Neural progenitor cell (in vitro differentiated cells): ENCODE measurements at regions not wholly inside any gene's neighbourhood (a gene's known extent, or its start where the extent isn't known, plus 50 kb on each side); places are given as distances from the start of the nearest gene placed in this dataset.

Experiments used
- DNase-seq: peaks from one replicate; pipeline ENCODE4 v3.0.0-alpha.2; 2016; ENCODE audit warnings: low spot score
- H2AFZ ChIP-seq: fragments of 200-600 bp; sonication (generic); replicated peaks from 2 replicates; pipeline ENCODE4 v1.6.1; 2016; ENCODE audit warnings: antibody characterized with exemption
- H3F3A ChIP-seq: fragments of 200-600 bp; sonication (generic); 2 replicates; pipeline ENCODE4 v1.6.1; 2016; ENCODE audit warnings: antibody characterized with exemption, low read depth
- H3K27ac ChIP-seq: fragments of 200-600 bp; sonication (generic); 2 replicates; pipeline ENCODE4 v1.5.1; 2016; ENCODE audit warnings: mild to moderate bottlenecking
- H3K27me3 ChIP-seq: fragments of 200-600 bp; sonication (generic); 2 replicates; pipeline ENCODE4 v1.6.1; 2016; ENCODE audit warnings: mild to moderate bottlenecking, moderate library complexity
- H3K36me3 ChIP-seq: fragments of 200-600 bp; sonication (generic); 2 replicates; pipeline ENCODE4 v1.5.1; 2016
- H3K4me1 ChIP-seq: fragments of 200-600 bp; sonication (generic); 2 replicates; pipeline ENCODE4 v1.6.1; 2016; ENCODE audit warnings: mixed run types
- H3K4me2 ChIP-seq: fragments of 200-600 bp; sonication (generic); 2 replicates; pipeline ENCODE4 v1.6.1; 2016
- H3K4me3 ChIP-seq: fragments of 200-600 bp; sonication (generic); 2 replicates; pipeline ENCODE4 v1.5.1; 2016
- H3K79me2 ChIP-seq: fragments of 200-600 bp; sonication (generic); 2 replicates; pipeline ENCODE4 v1.6.1; 2016; ENCODE audit warnings: low read depth
- H3K9ac ChIP-seq: fragments of 200-600 bp; sonication (generic); 2 replicates; pipeline ENCODE4 v1.6.1; 2016
- H3K9me3 ChIP-seq: fragments of 200-600 bp; sonication (generic); 2 replicates; pipeline ENCODE4 v1.5.1; 2016; ENCODE audit warnings: low read depth
- H4K20me1 ChIP-seq: fragments of 200-600 bp; sonication (generic); 2 replicates; pipeline ENCODE4 v1.6.1; 2016; ENCODE audit warnings: low read depth
- H3K27ac Mint-ChIP-seq: 3 replicates; pipeline ENCODE4 v1.8.0; 2021; ENCODE audit warnings: mixed read lengths
- H3K27me3 Mint-ChIP-seq: 2 replicates; pipeline ENCODE4 v1.8.0; 2022; ENCODE audit warnings: low read depth, mild to moderate bottlenecking, inconsistent platforms, moderate library complexity, mixed read lengths; ENCODE audit not compliant: insufficient read depth
- H3K36me3 Mint-ChIP-seq: 3 replicates; pipeline ENCODE4 v1.8.0; 2021; ENCODE audit warnings: mixed read lengths
- H3K4me1 Mint-ChIP-seq: 3 replicates; pipeline ENCODE4 v1.8.0; 2021; ENCODE audit warnings: mixed read lengths
- H3K4me3 Mint-ChIP-seq: 3 replicates; pipeline ENCODE4 v1.8.0; 2021; ENCODE audit warnings: mild to moderate bottlenecking, moderate library complexity, mixed read lengths
- H3K9me3 Mint-ChIP-seq: 3 replicates; pipeline ENCODE4 v1.8.0; 2020; ENCODE audit warnings: mixed read lengths
- CTCF ChIP-seq: fragments of 200-600 bp; sonication (generic); IDR thresholded peaks from 2 replicates; pipeline ENCODE4 v1.5.1; 2017; ENCODE audit warnings: antibody characterized with exemption, mild to moderate bottlenecking
- EZH2 ChIP-seq: fragments of 200-600 bp; sonication (generic); IDR thresholded peaks from 2 replicates; pipeline ENCODE4 v1.6.1; 2017; ENCODE audit warnings: antibody characterized with exemption, mild to moderate bottlenecking, moderate library complexity
- EZH2phosphoT487 ChIP-seq: fragments of 200-600 bp; sonication (generic); IDR thresholded peaks from 2 replicates; pipeline ENCODE4 v1.6.1; 2017; ENCODE audit warnings: antibody characterized with exemption

- no peaks in the 10 kb centered on the region for H3K4me1 Mint-ChIP-seq
- H3K4me3 ChIP-seq: no peak overlapping the region
Observed at GRCh38 chr11:107198490-107199007, 180.3 kb upstream of the GUCY1A2 start.

DNA sequence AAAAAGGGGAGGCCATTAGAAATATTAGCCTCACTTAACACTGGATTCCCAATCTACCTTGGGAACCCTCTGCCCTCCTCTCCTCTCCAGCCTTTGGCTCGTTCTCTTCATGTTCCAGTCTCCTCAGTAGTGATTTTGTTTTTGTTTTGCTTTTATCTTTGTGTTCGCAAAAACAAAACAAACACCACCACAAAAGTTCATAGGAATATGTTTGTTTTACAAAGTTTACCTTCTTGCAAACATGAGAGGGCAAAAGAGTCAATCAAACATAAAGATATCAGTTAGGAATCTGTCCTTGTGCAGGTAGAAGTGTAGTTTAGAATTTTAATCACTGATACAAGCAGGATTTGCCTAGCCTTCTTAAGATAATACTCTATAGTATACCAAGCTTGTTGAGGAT is 179.7 kb upstream of the GUCY1A2 start:
- H3K27ac Mint-ChIP-seq: no peak overlapping the region
- H3K79me2 ChIP-seq: no peaks in the 10 kb centered on the region
- no peak overlapping the region for H3K4me2 ChIP-seq
- H2AFZ ChIP-seq: no peak overlapping the region
- no peaks in the 10 kb centered on the region for H4K20me1 ChIP-seq
- H3K9ac ChIP-seq: no peak overlapping the region
- no peak for DNase-seq
- H3K27me3 ChIP-seq: no peaks in the 10 kb centered on the region
- no peaks in the 10 kb centered on the region for H3K36me3 Mint-ChIP-seq
- no peak overlapping the region for H3K4me3 Mint-ChIP-seq
- no peak for TF ChIP-seq EZH2
- no peak for TF ChIP-seq EZH2phosphoT487
- no peak for TF ChIP-seq CTCF
- no peaks in the 10 kb centered on the region for H3K36me3 ChIP-seq
- peaks cover 1% of the 10 kb centered on the region for H3K9me3 Mint-ChIP-seq
- no peaks in the 10 kb centered on the region for H3K4me1 ChIP-seq
- no peak overlapping the region for H3K4me3 ChIP-seq
- H3K27ac ChIP-seq: no peak overlapping the region
- H3K27me3 Mint-ChIP-seq: peaks cover 2% of the 10 kb centered on the region
- no peaks in the 10 kb centered on the region for H3K9me3 ChIP-seq
- H3K4me1 Mint-ChIP-seq: no peaks in the 10 kb centered on the region
- H3F3A ChIP-seq: no peaks in the 10 kb centered on the region

More at GRCh38 chr11:107198490-107199007, 180.3 kb upstream of the GUCY1A2 start:
- Mint-ChIP-seq H3K4me3 (no peak overlapping the region), H3K36me3 (no peaks in the 10 kb centered on the region), H3K27me3 (peaks cover 2% of the 10 kb centered on the region), H3K9me3 (peaks cover 1% of the 10 kb centered on the region), H3K27ac (no peak overlapping the region)
- no peak overlapping the region for H2AFZ ChIP-seq
- no peaks in the 10 kb centered on the region for H3K27me3 ChIP-seq
- TF ChIP-seq EZH2phosphoT487 (no peak), EZH2 (no peak), CTCF (no peak)
- no peaks in the 10 kb centered on the region for H4K20me1 ChIP-seq
- no peak overlapping the region for H3K27ac ChIP-seq
- H3K79me2 ChIP-seq: no peaks in the 10 kb centered on the region
- no peaks in the 10 kb centered on the region for H3K9me3 ChIP-seq
- DNase-seq: no peak
- no peaks in the 10 kb centered on the region for H3K4me1 ChIP-seq
- no peak overlapping the region for H3K9ac ChIP-seq
- H3F3A ChIP-seq: no peaks in the 10 kb centered on the region
- H3K4me2 ChIP-seq: no peak overlapping the region
- H3K36me3 ChIP-seq: no peaks in the 10 kb centered on the region

DNA sequence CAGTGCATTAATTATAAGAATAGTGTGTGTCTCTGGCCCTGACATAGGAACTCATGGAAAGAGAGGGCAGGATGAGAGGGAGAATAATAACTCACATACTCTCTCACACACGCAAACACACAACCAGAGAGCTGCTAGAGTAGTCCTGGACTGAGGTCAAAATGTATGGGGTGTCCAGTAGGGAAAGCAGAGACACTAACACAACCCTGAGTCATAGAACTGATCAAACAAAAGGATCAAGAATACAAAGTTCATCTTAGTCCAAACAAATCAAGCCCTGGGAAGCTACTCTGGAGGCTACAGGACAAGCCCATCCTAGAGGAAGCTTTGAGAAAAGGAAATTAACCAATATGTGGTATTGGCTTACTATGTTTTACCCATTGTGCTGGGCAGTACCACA is 178.5 kb upstream of the GUCY1A2 start:
- Histone ChIP-seq H3K79me2 (no peaks in the 10 kb centered on the region), H3K4me1 (no peaks in the 10 kb centered on the region), H3K27me3 (no peaks in the 10 kb centered on the region), H3F3A (no peaks in the 10 kb centered on the region), H3K4me3 (no peak overlapping the region), H2AFZ (no peak overlapping the region), H3K4me2 (no peak overlapping the region), H3K9me3 (no peaks in the 10 kb centered on the region), H3K27ac (no peak overlapping the region), H4K20me1 (no peaks in the 10 kb centered on the region), H3K36me3 (no peaks in the 10 kb centered on the region), H3K9ac (no peak overlapping the region)
- Mint-ChIP-seq H3K27me3 (peaks cover 2% of the 10 kb centered on the region), H3K36me3 (no peaks in the 10 kb centered on the region), H3K4me1 (no peaks in the 10 kb centered on the region), H3K27ac (no peak overlapping the region), H3K9me3 (peaks cover 4% of the 10 kb centered on the region), H3K4me3 (no peak overlapping the region)
- TF ChIP-seq EZH2: no peak
- no peak for TF ChIP-seq CTCF
- no peak for TF ChIP-seq EZH2phosphoT487
- DNase-seq: no peak
